IMR-90 (cell line): ENCODE measurements at regions not wholly inside any gene's neighbourhood (a gene's known extent, or its start where the extent isn't known, plus 50 kb on each side); places are given as distances from the start of the nearest gene placed in this dataset.

ENCODE experiments used
- ATAC-seq: fragments of 200-7000 bp; cut with Tn5 transposase; 2 replicates; pipeline ENCODE4 v1.9.1; 2020; ENCODE audit warnings: low read depth, mild to moderate bottlenecking, moderate library complexity
- BruUV-seq: library from RNA; stranded (reverse); fragments of 400-500 nt; replicated peaks from 2 replicates; lab custom pipeline; 2021; lab: Mats Ljungman, UMichigan
- CTCF ChIA-PET: fragments of 300-600 bp; formaldehyde crosslinking; extraction: SDS; loops from one replicate; lab custom pipeline; 2021; ENCODE audit warnings: antibody characterized with exemption; lab: Yijun Ruan, JAX
- POLR2A ChIA-PET: fragments of 300-600 bp; sonication (Branson Sonifier 250); formaldehyde crosslinking; loops from one replicate; lab custom pipeline; 2022; ENCODE audit warnings: antibody characterized with exemption; ENCODE audit not compliant: unreplicated experiment; lab: Charles Lee
- DNase-seq: peaks from one replicate; pipeline ENCODE4 v3.0.0; 2013
- H2AFZ ChIP-seq: replicated peaks from 2 replicates; pipeline ENCODE3; 2013; ENCODE audit warnings: low read length, mild to moderate bottlenecking; ENCODE audit not compliant: poor library complexity
- H2AK5ac ChIP-seq: 2 replicates; pipeline ENCODE4 v1.6.1; 2013; ENCODE audit warnings: low read depth, low read length, inconsistent platforms
- H2AK9ac ChIP-seq: replicated peaks from 2 replicates; pipeline ENCODE3; 2013; ENCODE audit warnings: mild to moderate bottlenecking, low read depth, low read length, moderate library complexity; ENCODE audit not compliant: poor library complexity
- H2BK120ac ChIP-seq: 2 replicates; pipeline ENCODE4 v1.6.1; 2013; ENCODE audit warnings: low read depth, low read length, inconsistent platforms
- H2BK15ac ChIP-seq: 3 replicates; pipeline ENCODE4 v1.6.1; 2013; ENCODE audit warnings: low read depth, low read length, inconsistent platforms
- H2BK20ac ChIP-seq: 2 replicates; pipeline ENCODE4 v1.6.1; 2013; ENCODE audit warnings: low read depth, mild to moderate bottlenecking, inconsistent platforms, low read length, moderate library complexity
- H2BK5ac ChIP-seq: 2 replicates; pipeline ENCODE4 v1.6.1; 2013; ENCODE audit warnings: mild to moderate bottlenecking, low read depth, low read length, inconsistent platforms; ENCODE audit not compliant: poor library complexity, severe bottlenecking
- H3K14ac ChIP-seq: replicated peaks from 2 replicates; pipeline ENCODE4 v1.6.1; 2013; ENCODE audit warnings: low read depth, low read length, inconsistent platforms
- H3K18ac ChIP-seq: 2 replicates; pipeline ENCODE4 v1.6.1; 2013; ENCODE audit warnings: low read depth, low read length, control low read depth
- H3K23ac ChIP-seq: 2 replicates; pipeline ENCODE4 v1.6.1; 2013; ENCODE audit warnings: low read depth, low read length, inconsistent platforms
- H3K27ac ChIP-seq: 2 replicates; pipeline ENCODE4 v1.5.1; 2013; ENCODE audit warnings: mild to moderate bottlenecking, control low read depth, low read length; ENCODE audit not compliant: insufficient read depth
- H3K27me3 ChIP-seq: 2 replicates; pipeline ENCODE4 v1.6.1; 2013; ENCODE audit warnings: low read length; ENCODE audit not compliant: control insufficient read depth, insufficient read depth
- H3K36me3 ChIP-seq: 2 replicates; pipeline ENCODE4 v1.6.1; 2013; ENCODE audit warnings: low read length, mixed read lengths; ENCODE audit not compliant: control insufficient read depth, insufficient read depth
- H3K4ac ChIP-seq: 2 replicates; pipeline ENCODE4 v1.6.1; 2013; ENCODE audit warnings: low read depth, low read length, inconsistent platforms
- H3K4me1 ChIP-seq: 2 replicates; pipeline ENCODE4 v1.6.1; 2013; ENCODE audit warnings: low read length, mixed read lengths; ENCODE audit not compliant: control insufficient read depth, insufficient read depth
- H3K4me2 ChIP-seq: 2 replicates; pipeline ENCODE4 v1.6.1; 2013; ENCODE audit warnings: low read depth, mild to moderate bottlenecking, control low read depth, low read length, moderate library complexity
- H3K4me3 ChIP-seq: 2 replicates; pipeline ENCODE4 v1.5.1; 2013; ENCODE audit warnings: low read depth, mild to moderate bottlenecking, control low read depth, low read length, moderate library complexity; ENCODE audit not compliant: insufficient read depth
- H3K56ac ChIP-seq: 2 replicates; pipeline ENCODE4 v1.6.1; 2013; ENCODE audit warnings: low read length, inconsistent platforms; ENCODE audit not compliant: insufficient read depth; ENCODE audit errors: extremely low read depth
- H3K79me1 ChIP-seq, 2 experiments: 2 replicates each; pipeline ENCODE4 v1.6.1; 2013; ENCODE audit warnings: low read length in 2 of 2, inconsistent platforms in 1 of 2, low read depth in 1 of 2
- H3K9ac ChIP-seq: 2 replicates; pipeline ENCODE4 v1.6.1; 2013; ENCODE audit warnings: low read depth, low read length, control low read depth
- H3K9me1 ChIP-seq: 2 replicates; pipeline ENCODE4 v1.6.1; 2013; ENCODE audit warnings: low read length, inconsistent platforms; ENCODE audit not compliant: insufficient read depth
- H3K9me3 ChIP-seq: 2 replicates; pipeline ENCODE4 v1.6.1; 2013; ENCODE audit warnings: low read length; ENCODE audit not compliant: control insufficient read depth, insufficient read depth
- H4K20me1 ChIP-seq: 2 replicates; pipeline ENCODE4 v1.6.1; 2013; ENCODE audit warnings: low read length, inconsistent platforms; ENCODE audit not compliant: insufficient read depth
- H4K5ac ChIP-seq: 2 replicates; pipeline ENCODE4 v1.6.1; 2013; ENCODE audit warnings: mild to moderate bottlenecking, low read depth, low read length, control low read depth
- H4K8ac ChIP-seq, 2 experiments: 2 replicates each; pipeline ENCODE4 v1.6.1; 2013; ENCODE audit warnings: low read depth in 2 of 2, low read length in 2 of 2, control low read depth in 1 of 2, inconsistent platforms in 1 of 2
- H4K91ac ChIP-seq: 2 replicates; pipeline ENCODE4 v1.6.1; 2013; ENCODE audit warnings: low read depth, low read length, inconsistent platforms; ENCODE audit not compliant: insufficient read depth
- CHD1 ChIP-seq: IDR thresholded peaks from 2 replicates; pipeline ENCODE4 v1.6.1; 2012; ENCODE audit warnings: low read depth, low read length, improper control_type of control experiment
- ELK1 ChIP-seq: fragments of 150-350 bp; IDR thresholded peaks from 2 replicates; pipeline ENCODE4 v1.6.1; 2016; ENCODE audit warnings: low read depth, mild to moderate bottlenecking, low read length, moderate library complexity, borderline replicate concordance
- MAFK ChIP-seq: IDR thresholded peaks from 2 replicates; pipeline ENCODE4 v1.6.1; 2012; ENCODE audit warnings: low read depth, low read length, improper control_type of control experiment
- RAD21 ChIP-seq: IDR thresholded peaks from 2 replicates; pipeline ENCODE4 v1.6.1; 2012; ENCODE audit warnings: low read length, improper control_type of control experiment
- SMC3 ChIP-seq: fragments of 150-350 bp; IDR thresholded peaks from 2 replicates; pipeline ENCODE4 v1.6.1; 2016; ENCODE audit warnings: low read depth, mild to moderate bottlenecking, antibody characterized with exemption, low read length, moderate library complexity
- WGBS, 2 experiments: methylation state at CpG; one replicate each; pipeline versions ENCODE4 v1.1.5 to v1.1.7; 2013; ENCODE audit warnings: missing lambda C conversion rate in 2 of 2; ENCODE audit not compliant: insufficient read length in 1 of 2; ENCODE audit errors: extremely low coverage in 2 of 2; 5-methylcytosine and 5-hydroxymethylcytosine counted together
- dilution Hi-C: fragments of 300-500 bp; cut with HindIII; formaldehyde crosslinking; loops from one replicate; pipeline ENCODE4 v1.14.3; 2018; ENCODE audit warnings: low sequenced_read_pairs; ENCODE audit not compliant: unreplicated experiment
- in situ Hi-C: fragments of 300-500 bp; cut with MboI; formaldehyde crosslinking; loops from 3 replicates; pipeline ENCODE4 v1.14.3; 2019; ENCODE audit warnings: low sequenced_read_pairs, inconsistent platforms, mixed read lengths
- intact Hi-C: fragments of 100-400 bp; cut with micrococcal nuclease; formaldehyde crosslinking; loops from 2 replicates; pipeline ENCODE4 v1.10.0; 2022

- no peaks in the 10 kb centered on the region for H3K79me1 ChIP-seq
- H2BK120ac ChIP-seq, result no peak overlapping the region
- dilution Hi-C loops (no loop called here), in situ Hi-C loops (no loop called here), intact Hi-C loops (no loop called here)
- no peak overlapping the region for H4K8ac ChIP-seq
- no peak overlapping the region for H2AFZ ChIP-seq
- no CpG with 5 or more reads among the region's 4 CpGs for whole genome bisulfite sequencing, 2 experiments
- DNase-seq (no peak), ATAC-seq (no peak)
- no TSS peak for BruUV-seq
- no peak overlapping the region for H3K9ac ChIP-seq
- no peak overlapping the region for H2AK5ac ChIP-seq
- no peaks in the 10 kb centered on the region for H3K9me3 ChIP-seq
- no peaks in the 10 kb centered on the region for H4K20me1 ChIP-seq
- no peak overlapping the region for H2BK15ac ChIP-seq
- no peak overlapping the region for H3K4me2 ChIP-seq
- H3K27me3 ChIP-seq, result no peaks in the 10 kb centered on the region
- TF ChIP-seq RAD21, result no peak
- no peak for TF ChIP-seq SMC3
- no peak for TF ChIP-seq CHD1
- no peak for TF ChIP-seq MAFK
- no peak for TF ChIP-seq ELK1
- H2BK20ac ChIP-seq, result no peak overlapping the region
- H3K4me3 ChIP-seq, result no peak overlapping the region
- no peak overlapping the region for H4K91ac ChIP-seq
- no peaks in the 10 kb centered on the region for H3K36me3 ChIP-seq
- no peaks in the 10 kb centered on the region for H3K4me1 ChIP-seq
- CTCF ChIA-PET, result no interaction called here
- no peak overlapping the region for H3K27ac ChIP-seq
- no peak overlapping the region for H2BK5ac ChIP-seq
- no peaks in the 10 kb centered on the region for H3K9me1 ChIP-seq
- H3K4ac ChIP-seq, result no peak overlapping the region
- no peak overlapping the region for H3K56ac ChIP-seq
- H3K14ac ChIP-seq, result no peak overlapping the region
- H2AK9ac ChIP-seq, result no peak overlapping the region
- POLR2A ChIA-PET, result no interaction called here
- no peak overlapping the region for H4K5ac ChIP-seq
- no peak overlapping the region for H3K18ac ChIP-seq
- H3K23ac ChIP-seq, result no peak overlapping the region
Observed at GRCh38 chr5:2029206-2029605, 146.5 kb upstream of the IRX4 start.
